WERI-Rb-1 (cell line): ENCODE measurements at regions not wholly inside any gene's neighbourhood (a gene's known extent, or its start where the extent isn't known, plus 50 kb on each side); places are given as distances from the start of the nearest gene placed in this dataset.

Experiments used
- DNase-seq: peaks from one replicate; pipeline ENCODE4 v3.0.0-alpha.2; 2020
- H3K27ac ChIP-seq: fragments of 250-450 bp; sonication (Bioruptor Pico); 2 replicates; pipeline ENCODE4 v1.5.1; 2020; ENCODE audit warnings: mild to moderate bottlenecking, moderate library complexity
- H3K27me3 ChIP-seq: fragments of 250-450 bp; sonication (Bioruptor Pico); 2 replicates; pipeline ENCODE4 v1.5.1; 2021; ENCODE audit warnings: mild to moderate bottlenecking, low read depth, moderate library complexity; ENCODE audit not compliant: insufficient read depth, severe bottlenecking
- H3K36me3 ChIP-seq: fragments of 250-450 bp; sonication (Bioruptor Pico); 2 replicates; pipeline ENCODE4 v1.5.1; 2020; ENCODE audit warnings: mild to moderate bottlenecking, moderate library complexity
- H3K4me3 ChIP-seq: 2 replicates; pipeline ENCODE4 v1.5.1; 2011; ENCODE audit warnings: low read depth, mild to moderate bottlenecking, control low read depth, low read length
- H3K9me3 ChIP-seq: fragments of 250-450 bp; sonication (Bioruptor Pico); 2 replicates; pipeline ENCODE4 v1.5.1; 2021; ENCODE audit warnings: mild to moderate bottlenecking, moderate library complexity; ENCODE audit not compliant: severe bottlenecking
- CTCF ChIP-seq: IDR thresholded peaks from 2 replicates; pipeline ENCODE4 v1.5.1; 2011; ENCODE audit warnings: low read depth, mild to moderate bottlenecking, control low read depth, inconsistent platforms, low read length

- no peak for TF ChIP-seq CTCF
- Histone ChIP-seq H3K27me3 (no peaks in the 10 kb centered on the region), H3K9me3 (peaks cover 10% of the 10 kb centered on the region), H3K27ac (no peak overlapping the region), H3K4me3 (no peak overlapping the region), H3K36me3 (no peaks in the 10 kb centered on the region)
- no peak for DNase-seq
Measured at GRCh38 chr20:24144371-24144770, 155.8 kb upstream of the GGTLC1 start.

- Histone ChIP-seq H3K27ac (no peak overlapping the region), H3K27me3 (no peaks in the 10 kb centered on the region), H3K36me3 (no peaks in the 10 kb centered on the region), H3K4me3 (no peak overlapping the region), H3K9me3 (peaks cover 10% of the 10 kb centered on the region)
- TF ChIP-seq CTCF = no peak
- DNase-seq = no peak
Measured at GRCh38 chr20:24141111-24141510, 152.5 kb upstream of the GGTLC1 start.

- H3K36me3 ChIP-seq = no peaks in the 10 kb centered on the region
- no peak for TF ChIP-seq CTCF
- no peak for DNase-seq
- H3K4me3 ChIP-seq = no peak overlapping the region
- H3K9me3 ChIP-seq = peaks cover 10% of the 10 kb centered on the region
- H3K27ac ChIP-seq = no peak overlapping the region
- H3K27me3 ChIP-seq = no peaks in the 10 kb centered on the region
Measured at GRCh38 chr20:24139846-24140245, 151.3 kb upstream of the GGTLC1 start.

GRCh38 chr20:24138951-24139350 lies 150.4 kb upstream of the GGTLC1 start:
- no peak for DNase-seq
- no peak overlapping the region for H3K27ac ChIP-seq
- peaks cover 10% of the 10 kb centered on the region for H3K9me3 ChIP-seq
- TF ChIP-seq CTCF = no peak
- no peaks in the 10 kb centered on the region for H3K36me3 ChIP-seq
- H3K4me3 ChIP-seq = no peak overlapping the region
- H3K27me3 ChIP-seq = no peaks in the 10 kb centered on the region

GRCh38 chr20:24138196-24138857 lies 149.7 kb upstream of the GGTLC1 start:
- TF ChIP-seq CTCF = no peak
- DNase-seq = no peak

GRCh38 chr20:24136659-24137246 lies 148.2 kb upstream of the GGTLC1 start:
- Histone ChIP-seq H3K27me3 (no peaks in the 10 kb centered on the region), H3K27ac (no peak overlapping the region), H3K36me3 (no peaks in the 10 kb centered on the region), H3K9me3 (peaks cover 10% of the 10 kb centered on the region), H3K4me3 (no peak overlapping the region)
- no peak for TF ChIP-seq CTCF
- DNase-seq = no peak

More at GRCh38 chr20:24138196-24138857, 149.7 kb upstream of the GGTLC1 start:
- H3K27ac ChIP-seq = no peak overlapping the region
- no peak overlapping the region for H3K4me3 ChIP-seq
- H3K36me3 ChIP-seq = no peaks in the 10 kb centered on the region
- peaks cover 10% of the 10 kb centered on the region for H3K9me3 ChIP-seq
- no peaks in the 10 kb centered on the region for H3K27me3 ChIP-seq
